ENCODE measurements at regions not wholly inside any gene's neighbourhood (a gene's known extent, or its start where the extent isn't known, plus 50 kb on each side); places are given as distances from the start of the nearest gene placed in this dataset.

DNA sequence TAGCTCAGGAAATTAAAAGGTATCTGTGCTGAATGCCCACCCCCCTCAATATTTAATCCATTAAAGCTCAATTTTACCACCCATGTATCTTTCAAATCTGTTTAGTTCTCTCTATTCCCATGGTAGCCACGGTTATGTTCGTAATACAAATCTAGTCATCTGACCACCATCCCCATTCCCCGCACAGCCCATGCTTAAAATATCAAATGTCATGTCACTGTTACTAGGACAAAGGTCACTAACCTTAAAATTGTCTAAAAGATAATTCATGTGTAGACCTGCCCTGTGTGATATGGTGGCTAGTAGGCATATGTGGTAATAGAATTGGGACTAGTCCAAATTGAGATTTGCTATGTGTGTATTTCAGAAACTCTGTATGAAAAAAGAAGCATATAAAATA is 728.5 kb upstream of the B3GALT2 start:
- H3K79me2 ChIP-seq (ENCODE audit: insufficient read depth, low read length), result no peaks in the 10 kb centered on the region
- H3K9me3 ChIP-seq (ENCODE audit: low read depth, low read length), result peaks cover 2% of the 10 kb centered on the region
- H2AFZ ChIP-seq (ENCODE audit: low read length), result no peak overlapping the region
- H3K4me3 ChIP-seq (ENCODE audit: insufficient read depth, low read length), result no peak overlapping the region
- no peaks in the 10 kb centered on the region for H3K27me3 ChIP-seq (ENCODE audit: insufficient read depth, low read length)
- TF ChIP-seq CTCF (IDR thresholded peaks at IDR 0.05; ENCODE audit: extremely low read depth, low read depth, low read length), result no peak
- no peak overlapping the region for H3K27ac ChIP-seq (ENCODE audit: low read depth, low read length)
- DNase-seq (ENCODE audit: insufficient read length, low spot score, missing footprints), result no peak
- H4K20me1 ChIP-seq (ENCODE audit: insufficient read depth, low read length), result no peaks in the 10 kb centered on the region
- no peaks in the 10 kb centered on the region for H3K4me1 ChIP-seq (ENCODE audit: insufficient read depth, low read length)
- no peaks in the 10 kb centered on the region for H3K36me3 ChIP-seq (ENCODE audit: insufficient read depth, low read length)
- H3K4me2 ChIP-seq (ENCODE audit: insufficient read depth, low read length), result no peak overlapping the region

GRCh38 chr1:193909406-193910082 is 723.1 kb upstream of the B3GALT2 start:
- no peak overlapping the region for H3K27ac ChIP-seq (ENCODE audit: low read depth, low read length)
- no peaks in the 10 kb centered on the region for H4K20me1 ChIP-seq (ENCODE audit: insufficient read depth, low read length)
- H2AFZ ChIP-seq (ENCODE audit: low read length), result no peak overlapping the region
- no peaks in the 10 kb centered on the region for H3K27me3 ChIP-seq (ENCODE audit: insufficient read depth, low read length)
- H3K36me3 ChIP-seq (ENCODE audit: insufficient read depth, low read length), result no peaks in the 10 kb centered on the region
- no peaks in the 10 kb centered on the region for H3K79me2 ChIP-seq (ENCODE audit: insufficient read depth, low read length)
- no peaks in the 10 kb centered on the region for H3K9me3 ChIP-seq (ENCODE audit: low read depth, low read length)
- no peak for DNase-seq (ENCODE audit: insufficient read length, low spot score, missing footprints)
- H3K4me2 ChIP-seq (ENCODE audit: insufficient read depth, low read length), result no peak overlapping the region
- no peak for TF ChIP-seq CTCF (IDR thresholded peaks at IDR 0.05; ENCODE audit: extremely low read depth, low read depth, low read length)
- no peak overlapping the region for H3K4me3 ChIP-seq (ENCODE audit: insufficient read depth, low read length)
- H3K4me1 ChIP-seq (ENCODE audit: insufficient read depth, low read length), result no peaks in the 10 kb centered on the region

GRCh38 chr1:193905288-193906085 is 719.1 kb upstream of the B3GALT2 start:
- TF ChIP-seq CTCF (IDR thresholded peaks at IDR 0.05; ENCODE audit: extremely low read depth, low read depth, low read length), result no peak
- no peaks in the 10 kb centered on the region for H4K20me1 ChIP-seq (ENCODE audit: insufficient read depth, low read length)
- no peak for DNase-seq (ENCODE audit: insufficient read length, low spot score, missing footprints)
- H3K27ac ChIP-seq (ENCODE audit: low read depth, low read length), result no peak overlapping the region
- H3K27me3 ChIP-seq (ENCODE audit: insufficient read depth, low read length), result no peaks in the 10 kb centered on the region
- no peak overlapping the region for H3K4me2 ChIP-seq (ENCODE audit: insufficient read depth, low read length)
- H3K4me3 ChIP-seq (ENCODE audit: insufficient read depth, low read length), result no peak overlapping the region
- no peaks in the 10 kb centered on the region for H3K79me2 ChIP-seq (ENCODE audit: insufficient read depth, low read length)
- H2AFZ ChIP-seq (ENCODE audit: low read length), result no peak overlapping the region
- H3K36me3 ChIP-seq (ENCODE audit: insufficient read depth, low read length), result no peaks in the 10 kb centered on the region
- no peaks in the 10 kb centered on the region for H3K9me3 ChIP-seq (ENCODE audit: low read depth, low read length)
- no peaks in the 10 kb centered on the region for H3K4me1 ChIP-seq (ENCODE audit: insufficient read depth, low read length)

DNA sequence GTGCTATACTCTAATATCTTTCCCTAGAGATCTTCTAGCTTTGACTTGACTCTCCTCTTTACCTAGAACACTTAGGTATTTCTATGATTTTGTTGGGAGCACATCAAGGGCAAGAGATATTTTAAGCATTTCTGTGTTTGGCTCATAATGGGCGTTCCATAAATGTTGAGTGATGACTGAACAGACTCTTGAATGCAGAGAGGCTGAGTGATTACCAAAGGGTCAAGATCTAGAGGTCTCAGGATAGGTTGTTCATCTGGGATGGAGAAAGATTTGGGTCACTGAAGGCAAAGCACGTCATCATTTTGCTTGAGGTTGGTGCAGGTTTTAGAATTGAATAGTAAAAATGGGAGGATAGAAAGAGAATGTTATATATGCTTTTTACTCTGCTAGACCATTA is 705.4 kb upstream of the B3GALT2 start:
- Histone ChIP-seq H3K4me2 (ENCODE audit: insufficient read depth, low read length) (no peak overlapping the region), H2AFZ (ENCODE audit: low read length) (no peak overlapping the region), H3K79me2 (ENCODE audit: insufficient read depth, low read length) (no peaks in the 10 kb centered on the region), H4K20me1 (ENCODE audit: insufficient read depth, low read length) (no peaks in the 10 kb centered on the region), H3K27ac (ENCODE audit: low read depth, low read length) (no peak overlapping the region), H3K4me1 (ENCODE audit: insufficient read depth, low read length) (no peaks in the 10 kb centered on the region), H3K36me3 (ENCODE audit: insufficient read depth, low read length) (no peaks in the 10 kb centered on the region), H3K27me3 (ENCODE audit: insufficient read depth, low read length) (no peaks in the 10 kb centered on the region), H3K9me3 (ENCODE audit: low read depth, low read length) (peaks cover 3% of the 10 kb centered on the region), H3K4me3 (ENCODE audit: insufficient read depth, low read length) (no peak overlapping the region)
- DNase-seq (ENCODE audit: insufficient read length, low spot score, missing footprints), result no peak
- no peak for TF ChIP-seq CTCF (IDR thresholded peaks at IDR 0.05; ENCODE audit: extremely low read depth, low read depth, low read length)

All from osteoblast (primary cell).